ENCODE measurements at regions not wholly inside any gene's neighbourhood (a gene's known extent, or its start where the extent isn't known, plus 50 kb on each side); places are given as distances from the start of the nearest gene placed in this dataset.

GRCh38 chr4:11106759-11107158 is 321.9 kb downstream of the HS3ST1 start:
- no peak for TF ChIP-seq CTCF (IDR thresholded peaks at IDR 0.05; ENCODE audit: insufficient read depth, low read depth, low read length, missing control alignments)
- peak; percentile 44 for DNase-seq (ENCODE audit: low read depth)
- H3K4me3 ChIP-seq (ENCODE audit: low read length) = no peak overlapping the region

- DNase-seq (ENCODE audit: low read depth) = peak; percentile 66
- TF ChIP-seq CTCF (IDR thresholded peaks at IDR 0.05; ENCODE audit: insufficient read depth, low read depth, low read length, missing control alignments) = no peak
- no peak overlapping the region for H3K4me3 ChIP-seq (ENCODE audit: low read length)
These were observed 322.5 kb downstream of the HS3ST1 start for GRCh38 chr4:11106190-11106589.

DNA sequence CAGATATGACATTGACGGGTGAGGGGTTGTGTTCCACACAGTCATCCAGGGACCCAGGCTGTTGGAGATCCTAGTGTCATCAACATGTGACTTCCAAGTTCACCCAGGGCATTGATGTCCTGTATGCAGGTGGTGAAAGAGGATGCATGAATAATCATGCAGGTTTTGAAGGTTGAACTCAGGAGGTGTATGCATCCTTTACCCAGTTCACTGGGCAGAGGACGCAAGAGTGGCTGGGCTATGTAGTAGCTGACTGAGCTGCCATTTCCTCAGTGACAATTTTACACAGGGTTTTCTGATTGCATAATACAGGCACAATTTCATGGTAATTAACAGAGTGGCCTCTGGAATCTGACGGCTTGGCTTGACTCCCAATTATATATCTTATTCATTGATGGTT is 323.0 kb downstream of the HS3ST1 start:
- no peak overlapping the region for H3K4me3 ChIP-seq (ENCODE audit: low read length)
- no peak for TF ChIP-seq CTCF (IDR thresholded peaks at IDR 0.05; ENCODE audit: insufficient read depth, low read depth, low read length, missing control alignments)
- no peak for DNase-seq (ENCODE audit: low read depth)

DNA sequence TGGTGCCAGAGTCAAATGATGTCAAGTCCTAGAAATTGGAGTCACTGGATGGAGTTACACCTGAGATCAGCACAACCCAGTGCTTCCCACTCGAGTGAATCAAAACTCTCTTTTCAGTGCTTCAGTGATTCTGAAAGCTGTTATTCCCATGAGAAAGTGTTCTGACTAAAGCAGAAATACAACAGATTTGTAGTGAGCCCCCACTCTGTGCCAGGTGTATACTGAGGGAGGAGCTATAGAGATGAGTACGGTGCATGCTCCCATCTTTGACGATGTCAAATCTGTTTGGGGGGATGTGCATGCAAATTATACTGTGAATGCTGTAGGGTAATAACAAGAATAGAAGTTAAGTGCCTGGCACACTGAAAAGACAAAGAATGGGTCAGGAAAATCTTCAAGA is 330.2 kb downstream of the HS3ST1 start:
- no peak for TF ChIP-seq CTCF (IDR thresholded peaks at IDR 0.05; ENCODE audit: insufficient read depth, low read depth, low read length, missing control alignments)
- no peak overlapping the region for H3K4me3 ChIP-seq (ENCODE audit: low read length)
- no peak for DNase-seq (ENCODE audit: low read depth)

GRCh38 chr4:11097725-11098124 is 331.0 kb downstream of the HS3ST1 start:
- H3K4me3 ChIP-seq (ENCODE audit: low read length) = no peak overlapping the region
- no peak for DNase-seq (ENCODE audit: low read depth)
- no peak for TF ChIP-seq CTCF (IDR thresholded peaks at IDR 0.05; ENCODE audit: insufficient read depth, low read depth, low read length, missing control alignments)

GRCh38 chr4:11081006-11081405 is 347.7 kb downstream of the HS3ST1 start:
- no peak overlapping the region for H3K4me3 ChIP-seq (ENCODE audit: low read length)
- peak; percentile 13 for DNase-seq (ENCODE audit: low read depth)
- no peak for TF ChIP-seq CTCF (IDR thresholded peaks at IDR 0.05; ENCODE audit: insufficient read depth, low read depth, low read length, missing control alignments)

- H3K4me3 ChIP-seq (ENCODE audit: low read length) = no peak overlapping the region
- TF ChIP-seq CTCF (IDR thresholded peaks at IDR 0.05; ENCODE audit: insufficient read depth, low read depth, low read length, missing control alignments) = no peak
- DNase-seq (ENCODE audit: low read depth) = peak; percentile 61
These were observed 349.5 kb downstream of the HS3ST1 start for GRCh38 chr4:11079171-11079570.
